ENCODE measurements at regions not wholly inside any gene's neighbourhood (a gene's known extent, or its start where the extent isn't known, plus 50 kb on each side); places are given as distances from the start of the nearest gene placed in this dataset.

DNA sequence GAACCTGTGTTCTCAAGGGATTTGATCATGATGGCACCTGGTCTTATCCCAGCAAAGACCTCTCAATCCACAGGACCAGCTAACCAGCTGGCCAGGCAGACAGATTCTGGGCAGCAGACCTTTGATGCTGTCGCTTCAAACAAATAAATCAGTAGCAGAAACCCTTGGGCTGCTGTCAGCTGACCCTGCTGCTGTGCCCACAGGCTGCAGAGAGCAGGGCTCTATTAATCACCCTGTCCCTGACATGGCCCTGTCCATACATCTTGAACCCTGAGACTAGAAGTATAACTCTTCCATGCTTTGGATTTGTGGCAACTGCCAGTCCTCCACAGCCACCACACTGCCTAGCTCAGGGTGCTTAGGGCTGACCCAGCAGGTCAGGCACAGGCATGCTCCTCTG is 244.1 kb upstream of the PODXL start:
- H3K36me3 ChIP-seq: no peaks in the 10 kb centered on the region
- DNase-seq (ENCODE audit: low spot score in 2 of 2): no peak
- H3K27me3 ChIP-seq: no peaks in the 10 kb centered on the region
- TF ChIP-seq POLR2A (IDR thresholded peaks at IDR 0.05) (no peak), POLR2AphosphoS5 (IDR thresholded peaks at IDR 0.05) (no peak), EP300 (IDR thresholded peaks at IDR 0.05) (no peak)
- TF ChIP-seq, protein P1, sequence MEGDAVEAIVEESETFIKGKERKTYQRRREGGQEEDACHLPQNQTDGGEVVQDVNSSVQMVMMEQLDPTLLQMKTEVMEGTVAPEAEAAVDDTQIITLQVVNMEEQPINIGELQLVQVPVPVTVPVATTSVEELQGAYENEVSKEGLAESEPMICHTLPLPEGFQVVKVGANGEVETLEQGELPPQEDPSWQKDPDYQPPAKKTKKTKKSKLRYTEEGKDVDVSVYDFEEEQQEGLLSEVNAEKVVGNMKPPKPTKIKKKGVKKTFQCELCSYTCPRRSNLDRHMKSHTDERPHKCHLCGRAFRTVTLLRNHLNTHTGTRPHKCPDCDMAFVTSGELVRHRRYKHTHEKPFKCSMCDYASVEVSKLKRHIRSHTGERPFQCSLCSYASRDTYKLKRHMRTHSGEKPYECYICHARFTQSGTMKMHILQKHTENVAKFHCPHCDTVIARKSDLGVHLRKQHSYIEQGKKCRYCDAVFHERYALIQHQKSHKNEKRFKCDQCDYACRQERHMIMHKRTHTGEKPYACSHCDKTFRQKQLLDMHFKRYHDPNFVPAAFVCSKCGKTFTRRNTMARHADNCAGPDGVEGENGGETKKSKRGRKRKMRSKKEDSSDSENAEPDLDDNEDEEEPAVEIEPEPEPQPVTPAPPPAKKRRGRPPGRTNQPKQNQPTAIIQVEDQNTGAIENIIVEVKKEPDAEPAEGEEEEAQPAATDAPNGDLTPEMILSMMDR (IDR thresholded peaks at IDR 0.05): no peak
- H3K9me3 ChIP-seq: no peaks in the 10 kb centered on the region
- H3K4me1 ChIP-seq: no peaks in the 10 kb centered on the region
- no peak overlapping the region for H3K27ac ChIP-seq
- no peak overlapping the region for H3K4me3 ChIP-seq
- WGBS: 60% methylated on average over 1 of the region's 1 CpG

DNA sequence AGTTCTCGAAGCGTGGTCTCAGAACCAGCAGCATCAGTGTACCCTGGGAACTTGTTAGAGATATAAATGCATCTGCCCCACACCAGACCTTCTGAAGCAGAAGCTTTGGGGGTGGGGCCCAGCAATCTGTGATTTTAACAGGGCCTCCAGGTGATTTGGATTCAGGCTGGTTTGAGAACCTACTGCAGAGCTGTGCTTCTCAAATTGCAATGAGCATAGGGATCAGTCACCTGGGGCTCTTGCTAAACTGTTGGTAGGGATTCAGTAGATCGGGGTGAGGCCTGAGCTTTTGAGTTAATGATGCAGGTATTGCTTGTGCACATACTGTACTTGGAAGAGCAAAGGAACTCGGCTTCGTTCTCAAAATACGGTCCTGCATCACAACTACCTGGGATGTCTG is 243.6 kb upstream of the PODXL start:
- Histone ChIP-seq H3K9me3 (no peaks in the 10 kb centered on the region), H3K27me3 (no peaks in the 10 kb centered on the region), H3K27ac (no peak overlapping the region), H3K4me3 (no peak overlapping the region), H3K4me1 (no peaks in the 10 kb centered on the region), H3K36me3 (no peaks in the 10 kb centered on the region)
- TF ChIP-seq POLR2AphosphoS5 (IDR thresholded peaks at IDR 0.05) (no peak), POLR2A (IDR thresholded peaks at IDR 0.05) (no peak), EP300 (IDR thresholded peaks at IDR 0.05) (no peak)
- TF ChIP-seq, protein P1 (IDR thresholded peaks at IDR 0.05): no peak
- DNase-seq (ENCODE audit: low spot score in 2 of 2): no peak
- WGBS: 65% methylated on average over 6 of the region's 6 CpGs

DNA sequence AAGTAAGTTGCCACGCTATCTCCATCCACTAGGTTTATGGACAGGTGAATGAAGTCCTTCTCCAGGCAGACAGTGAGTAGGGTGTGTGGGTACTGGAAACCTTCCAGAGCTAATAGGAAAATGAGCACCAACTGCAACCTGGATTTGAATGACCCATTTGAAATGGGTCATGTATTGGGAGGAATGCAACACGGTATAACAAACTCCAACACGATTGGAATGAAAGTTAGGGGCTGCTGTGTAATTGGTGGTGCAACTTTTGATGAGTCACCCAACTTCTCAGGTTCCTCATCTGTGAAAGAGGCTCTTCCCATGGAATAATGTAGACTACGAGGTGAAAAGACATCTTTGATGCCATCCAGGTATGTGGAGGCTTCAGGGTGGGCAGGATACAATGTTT is 241.4 kb upstream of the PODXL start:
- no peaks in the 10 kb centered on the region for H3K4me1 ChIP-seq
- H3K4me3 ChIP-seq: no peak overlapping the region
- no peaks in the 10 kb centered on the region for H3K36me3 ChIP-seq
- no peaks in the 10 kb centered on the region for H3K9me3 ChIP-seq
- no peak for DNase-seq (ENCODE audit: low spot score in 2 of 2)
- WGBS: 74% methylated on average over 4 of the region's 4 CpGs
- no peaks in the 10 kb centered on the region for H3K27me3 ChIP-seq
- H3K27ac ChIP-seq: no peak overlapping the region
- TF ChIP-seq, protein P1 (IDR thresholded peaks at IDR 0.05): no peak
- TF ChIP-seq POLR2AphosphoS5 (IDR thresholded peaks at IDR 0.05) (no peak), EP300 (IDR thresholded peaks at IDR 0.05) (no peak), POLR2A (IDR thresholded peaks at IDR 0.05) (no peak)

DNA sequence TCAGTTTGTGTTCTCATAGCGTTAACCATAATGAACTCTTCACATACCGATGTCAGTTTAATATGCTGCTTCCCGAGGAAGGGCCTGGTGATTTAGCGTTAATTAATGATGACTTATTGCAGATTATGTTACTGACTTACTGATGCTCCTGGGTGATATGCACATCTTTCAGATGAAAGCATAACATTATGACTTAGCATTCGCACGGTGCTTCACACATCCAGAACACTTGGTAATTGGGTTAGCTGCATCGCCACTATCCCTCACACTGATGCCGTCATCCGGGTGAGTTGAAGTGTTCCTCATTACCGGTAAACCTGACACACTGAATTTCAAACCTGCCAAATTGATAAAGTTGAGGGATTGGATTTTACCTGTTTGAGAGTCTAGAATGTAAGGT is 239.0 kb upstream of the PODXL start:
- H3K4me3 ChIP-seq: no peak overlapping the region
- WGBS: 90% methylated on average over 10 of the region's 10 CpGs
- no peak overlapping the region for H3K27ac ChIP-seq
- no peaks in the 10 kb centered on the region for H3K36me3 ChIP-seq
- no peaks in the 10 kb centered on the region for H3K9me3 ChIP-seq
- H3K4me1 ChIP-seq: no peaks in the 10 kb centered on the region
- no peak for TF ChIP-seq POLR2AphosphoS5 (IDR thresholded peaks at IDR 0.05)
- TF ChIP-seq EP300 (IDR thresholded peaks at IDR 0.05): no peak
- TF ChIP-seq, protein P1 (IDR thresholded peaks at IDR 0.05): no peak
- no peak for TF ChIP-seq POLR2A (IDR thresholded peaks at IDR 0.05)
- no peak for DNase-seq (ENCODE audit: low spot score in 2 of 2)
- H3K27me3 ChIP-seq: no peaks in the 10 kb centered on the region

DNA sequence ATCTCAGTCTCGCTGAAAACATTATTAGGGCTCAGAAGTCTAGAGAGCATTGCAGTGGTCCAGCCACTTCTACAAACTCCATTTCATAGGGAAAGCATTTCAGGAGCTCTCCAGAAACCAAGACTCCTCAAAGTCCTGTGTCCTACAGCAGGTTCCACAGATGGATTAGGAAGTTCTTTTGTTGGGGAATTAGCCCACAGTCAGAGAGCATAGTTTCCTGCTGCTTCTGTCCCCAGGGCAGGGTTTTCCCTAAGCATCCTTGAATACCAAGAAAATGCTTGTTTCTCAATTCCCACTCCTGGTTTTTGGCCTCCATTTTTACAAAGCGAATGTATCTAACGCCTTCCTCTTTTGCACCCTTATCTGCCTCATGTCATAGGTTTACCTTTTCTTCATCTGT is 235.9 kb upstream of the PODXL start:
- TF ChIP-seq POLR2A (IDR thresholded peaks at IDR 0.05): no peak
- no peak for TF ChIP-seq POLR2AphosphoS5 (IDR thresholded peaks at IDR 0.05)
- TF ChIP-seq EP300 (IDR thresholded peaks at IDR 0.05): no peak
- TF ChIP-seq, protein P1 (IDR thresholded peaks at IDR 0.05): no peak
- Histone ChIP-seq H3K27me3 (no peaks in the 10 kb centered on the region), H3K4me3 (no peak overlapping the region), H3K9me3 (no peaks in the 10 kb centered on the region), H3K27ac (no peak overlapping the region), H3K4me1 (no peaks in the 10 kb centered on the region), H3K36me3 (no peaks in the 10 kb centered on the region)
- DNase-seq (ENCODE audit: low spot score in 2 of 2): no peak
- WGBS: 87% methylated on average over 3 of the region's 3 CpGs
